OCI-LY1 (cell line): ENCODE measurements at regions not wholly inside any gene's neighbourhood (a gene's known extent, or its start where the extent isn't known, plus 50 kb on each side); places are given as distances from the start of the nearest gene placed in this dataset.

Experiments
- H2AFZ ChIP-seq: fragments of 200-600 bp; sonication (generic), shearing (Covaris generic); 2 replicates; pipeline ENCODE4 v1.6.0; 2014; ENCODE audit warnings: antibody characterized with exemption, mild to moderate bottlenecking, low read length
- H3F3A ChIP-seq: fragments of 200-600 bp; sonication (generic), shearing (Covaris generic); 2 replicates; pipeline ENCODE4 v1.6.0; 2014; ENCODE audit warnings: mild to moderate bottlenecking, antibody characterized with exemption, low read length, moderate library complexity; ENCODE audit not compliant: insufficient read depth
- H3K27ac ChIP-seq: fragments of 200-600 bp; sonication (generic); 2 replicates; pipeline ENCODE4 v1.5.1; 2014; ENCODE audit warnings: low read length, mixed run types, mild to moderate bottlenecking, low read depth; ENCODE audit not compliant: poor library complexity, severe bottlenecking
- H3K27me3 ChIP-seq: fragments of 200-600 bp; sonication (generic); 2 replicates; pipeline ENCODE4 v1.6.0; 2014; ENCODE audit warnings: antibody characterized with exemption, mild to moderate bottlenecking, low read length, moderate library complexity; ENCODE audit not compliant: insufficient read depth
- H3K36me3 ChIP-seq: fragments of 200-600 bp; sonication (generic); 2 replicates; pipeline ENCODE4 v1.6.1; 2014; ENCODE audit warnings: mild to moderate bottlenecking, antibody characterized with exemption, low read length, moderate library complexity, mixed read lengths; ENCODE audit not compliant: insufficient read depth
- H3K4me1 ChIP-seq: fragments of 200-600 bp; sonication (generic); 2 replicates; pipeline ENCODE4 v1.5.1; 2014; ENCODE audit warnings: mild to moderate bottlenecking, low read length, moderate library complexity; ENCODE audit not compliant: insufficient read depth, severe bottlenecking
- H3K4me2 ChIP-seq: fragments of 200-600 bp; sonication (generic), shearing (Covaris generic); 2 replicates; pipeline ENCODE4 v1.6.1; 2014; ENCODE audit warnings: low read length
- H3K4me3 ChIP-seq: fragments of 200-600 bp; sonication (generic); 2 replicates; pipeline ENCODE4 v1.5.1; 2014; ENCODE audit warnings: low read length, low read depth, mild to moderate bottlenecking, mixed read lengths; ENCODE audit not compliant: poor library complexity, severe bottlenecking
- H3K79me2 ChIP-seq: fragments of 200-600 bp; shearing (Covaris generic); 2 replicates; pipeline ENCODE4 v1.6.1; 2016; ENCODE audit warnings: mixed run types, low read length, mixed read lengths; ENCODE audit not compliant: insufficient read depth
- H3K9ac ChIP-seq: fragments of 200-600 bp; sonication (generic), shearing (Covaris generic); 2 replicates; pipeline ENCODE4 v1.6.1; 2014; ENCODE audit warnings: mild to moderate bottlenecking, low read length, mixed read lengths
- H3K9me2 ChIP-seq: fragments of 200-600 bp; sonication (generic), shearing (Covaris generic); 2 replicates; pipeline ENCODE4 v1.6.1; 2014; ENCODE audit warnings: low read depth, mild to moderate bottlenecking, low read length, mixed read lengths
- H3K9me3 ChIP-seq: fragments of 200-600 bp; shearing (Covaris generic); 2 replicates; pipeline ENCODE4 v1.6.1; 2014; ENCODE audit warnings: low read length, mixed read lengths
- H4K20me1 ChIP-seq: fragments of 200-600 bp; sonication (generic), shearing (Covaris generic); 2 replicates; pipeline ENCODE4 v1.6.0; 2016; ENCODE audit warnings: mild to moderate bottlenecking, low read length; ENCODE audit not compliant: insufficient read depth
- EZH2 ChIP-seq: fragments of 200-600 bp; sonication (generic), shearing (Covaris generic); IDR thresholded peaks from 2 replicates; pipeline ENCODE4 v1.8.0; 2017; ENCODE audit warnings: borderline replicate concordance, mixed run types, mild to moderate bottlenecking, antibody characterized with exemption, low read length, moderate library complexity, mixed read lengths
- TF ChIP-seq, protein P1 (sequence below): fragments of 200-600 bp; sonication (generic), shearing (Covaris generic); IDR thresholded peaks from 2 replicates; pipeline ENCODE4 v1.5.1; 2017; ENCODE audit warnings: mild to moderate bottlenecking, antibody characterized with exemption, low read length, moderate library complexity, mixed read lengths

- Histone ChIP-seq H3F3A (no peaks in the 10 kb centered on the region), H4K20me1 (no peaks in the 10 kb centered on the region), H3K4me3 (no peak overlapping the region), H3K4me2 (no peak overlapping the region), H3K4me1 (no peaks in the 10 kb centered on the region), H3K9me3 (no peaks in the 10 kb centered on the region), H2AFZ (no peak overlapping the region), H3K79me2 (no peaks in the 10 kb centered on the region), H3K36me3 (no peaks in the 10 kb centered on the region), H3K9me2 (no peaks in the 10 kb centered on the region), H3K27me3 (no peaks in the 10 kb centered on the region), H3K27ac (no peak overlapping the region), H3K9ac (no peak overlapping the region)
- TF ChIP-seq EZH2 = no peak
- TF ChIP-seq, protein P1, sequence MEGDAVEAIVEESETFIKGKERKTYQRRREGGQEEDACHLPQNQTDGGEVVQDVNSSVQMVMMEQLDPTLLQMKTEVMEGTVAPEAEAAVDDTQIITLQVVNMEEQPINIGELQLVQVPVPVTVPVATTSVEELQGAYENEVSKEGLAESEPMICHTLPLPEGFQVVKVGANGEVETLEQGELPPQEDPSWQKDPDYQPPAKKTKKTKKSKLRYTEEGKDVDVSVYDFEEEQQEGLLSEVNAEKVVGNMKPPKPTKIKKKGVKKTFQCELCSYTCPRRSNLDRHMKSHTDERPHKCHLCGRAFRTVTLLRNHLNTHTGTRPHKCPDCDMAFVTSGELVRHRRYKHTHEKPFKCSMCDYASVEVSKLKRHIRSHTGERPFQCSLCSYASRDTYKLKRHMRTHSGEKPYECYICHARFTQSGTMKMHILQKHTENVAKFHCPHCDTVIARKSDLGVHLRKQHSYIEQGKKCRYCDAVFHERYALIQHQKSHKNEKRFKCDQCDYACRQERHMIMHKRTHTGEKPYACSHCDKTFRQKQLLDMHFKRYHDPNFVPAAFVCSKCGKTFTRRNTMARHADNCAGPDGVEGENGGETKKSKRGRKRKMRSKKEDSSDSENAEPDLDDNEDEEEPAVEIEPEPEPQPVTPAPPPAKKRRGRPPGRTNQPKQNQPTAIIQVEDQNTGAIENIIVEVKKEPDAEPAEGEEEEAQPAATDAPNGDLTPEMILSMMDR = no peak
These were observed 463.2 kb downstream of the TMEM114 start for GRCh38 chr16:8127070-8127469.

DNA sequence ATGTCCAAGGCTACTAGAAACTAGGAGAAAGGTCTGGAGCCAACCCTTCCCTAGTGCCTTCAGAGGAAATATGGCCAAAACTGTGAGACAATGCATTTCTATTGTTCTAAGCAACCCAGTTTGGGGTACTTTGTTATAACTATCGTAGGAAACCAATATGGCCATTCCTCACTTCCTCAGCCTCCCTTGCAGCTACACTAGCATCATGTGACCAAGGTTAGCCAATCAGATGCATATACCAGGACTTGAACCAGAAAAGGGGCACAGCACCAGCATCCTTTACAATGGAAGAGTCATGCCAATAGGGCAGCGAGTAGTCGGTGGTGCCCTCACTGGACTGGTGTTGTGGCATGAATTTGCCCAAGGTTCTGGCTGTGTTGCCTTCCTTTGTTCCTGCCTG is 464.0 kb downstream of the TMEM114 start:
- TF ChIP-seq EZH2 = no peak
- TF ChIP-seq, protein P1 = no peak
- H3K9me3 ChIP-seq = no peaks in the 10 kb centered on the region
- H3K4me3 ChIP-seq = no peak overlapping the region

DNA sequence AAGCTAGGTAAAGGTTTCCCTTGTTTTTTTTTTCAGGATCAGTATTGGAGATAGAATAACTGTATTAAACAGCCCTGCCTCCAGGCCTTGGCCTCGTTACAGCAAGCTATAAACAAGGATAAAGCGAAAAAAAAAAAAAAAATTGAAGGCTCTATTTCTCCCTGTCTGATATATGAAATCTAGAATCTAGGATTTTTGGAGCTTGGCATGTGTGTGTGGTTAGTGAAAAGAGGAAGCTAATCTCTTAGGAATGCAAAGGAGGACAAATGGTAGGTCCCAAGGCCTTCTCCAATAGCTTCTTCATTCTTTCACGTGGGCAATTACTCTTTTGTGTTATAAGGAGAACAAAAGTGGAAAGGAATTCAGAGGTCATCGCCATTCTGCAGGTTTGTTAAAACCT is 470.3 kb downstream of the TMEM114 start:
- Histone ChIP-seq H4K20me1 (no peaks in the 10 kb centered on the region), H3K79me2 (no peaks in the 10 kb centered on the region), H3K9ac (no peak overlapping the region), H3K36me3 (no peaks in the 10 kb centered on the region), H3K27ac (no peak overlapping the region), H3K9me3 (no peaks in the 10 kb centered on the region), H3K4me3 (no peak overlapping the region), H2AFZ (no peak overlapping the region), H3K4me1 (no peaks in the 10 kb centered on the region), H3K4me2 (no peak overlapping the region), H3K27me3 (no peaks in the 10 kb centered on the region), H3K9me2 (no peaks in the 10 kb centered on the region), H3F3A (no peaks in the 10 kb centered on the region)
- TF ChIP-seq, protein P1 = no peak
- TF ChIP-seq EZH2 = no peak

More for the DNA sequence above, 464.0 kb downstream of the TMEM114 start:
- Histone ChIP-seq H3K27me3 (no peaks in the 10 kb centered on the region), H4K20me1 (no peaks in the 10 kb centered on the region), H3K36me3 (no peaks in the 10 kb centered on the region), H3K9me2 (no peaks in the 10 kb centered on the region), H3F3A (no peaks in the 10 kb centered on the region), H3K27ac (no peak overlapping the region), H3K79me2 (no peaks in the 10 kb centered on the region), H2AFZ (no peak overlapping the region), H3K9ac (no peak overlapping the region), H3K4me2 (no peak overlapping the region), H3K4me1 (no peaks in the 10 kb centered on the region)
